Cerebellar nuclear complex (tissue), 1 donor: ENCODE measurements at regions not wholly inside any gene's neighbourhood (a gene's known extent, or its start where the extent isn't known, plus 50 kb on each side); places are given as distances from the start of the nearest gene placed in this dataset.

Source experiments
- DNase-seq, 2 experiments: peaks; one replicate each; lab custom pipeline; 2025; lab: John Stamatoyannopoulos, UW

DNA sequence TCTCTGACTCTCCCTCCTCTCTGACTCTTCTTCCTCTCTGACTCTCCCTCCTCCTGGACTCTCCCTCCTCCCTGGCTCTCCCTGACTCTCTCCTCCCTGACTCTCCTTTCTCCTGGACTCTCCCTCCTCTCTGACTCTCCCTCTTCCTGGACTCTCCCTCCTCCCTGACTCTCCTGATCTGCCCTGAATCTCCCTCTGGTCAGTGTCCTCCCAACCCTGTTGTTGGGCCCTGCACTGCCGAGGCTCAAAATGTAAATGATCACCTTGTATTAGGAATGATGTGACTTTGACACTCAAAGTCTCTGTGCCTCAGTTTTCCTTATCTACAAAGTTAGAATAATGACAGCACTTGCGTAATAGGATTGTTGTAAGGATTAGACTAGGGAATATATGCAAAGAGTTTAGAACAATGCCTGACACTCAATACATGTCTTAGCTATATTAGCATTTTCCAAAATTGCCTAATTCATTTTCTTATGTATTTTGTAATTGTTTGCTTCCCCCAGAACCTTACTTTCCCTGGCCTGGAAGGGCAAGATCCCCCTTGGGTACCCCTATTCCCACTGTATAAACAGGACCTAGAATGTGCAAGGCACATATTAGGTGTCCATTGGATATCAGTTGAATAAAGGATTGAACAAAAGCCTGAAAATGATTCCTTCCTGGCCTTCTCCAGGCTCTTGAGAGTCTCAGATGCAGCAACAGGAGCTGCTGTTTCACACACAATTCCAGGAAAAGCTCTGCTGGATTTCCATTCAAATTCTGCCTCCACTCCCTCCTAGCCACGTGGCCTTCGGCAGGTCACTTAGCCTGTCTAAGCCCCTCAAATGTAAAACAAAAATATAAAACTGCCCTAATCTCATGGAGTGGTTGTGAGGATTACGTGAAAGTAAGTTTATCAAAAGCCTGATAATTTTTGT, 170.1 kb downstream of the INHBB start:
- DNase-seq, result no peak

DNA sequence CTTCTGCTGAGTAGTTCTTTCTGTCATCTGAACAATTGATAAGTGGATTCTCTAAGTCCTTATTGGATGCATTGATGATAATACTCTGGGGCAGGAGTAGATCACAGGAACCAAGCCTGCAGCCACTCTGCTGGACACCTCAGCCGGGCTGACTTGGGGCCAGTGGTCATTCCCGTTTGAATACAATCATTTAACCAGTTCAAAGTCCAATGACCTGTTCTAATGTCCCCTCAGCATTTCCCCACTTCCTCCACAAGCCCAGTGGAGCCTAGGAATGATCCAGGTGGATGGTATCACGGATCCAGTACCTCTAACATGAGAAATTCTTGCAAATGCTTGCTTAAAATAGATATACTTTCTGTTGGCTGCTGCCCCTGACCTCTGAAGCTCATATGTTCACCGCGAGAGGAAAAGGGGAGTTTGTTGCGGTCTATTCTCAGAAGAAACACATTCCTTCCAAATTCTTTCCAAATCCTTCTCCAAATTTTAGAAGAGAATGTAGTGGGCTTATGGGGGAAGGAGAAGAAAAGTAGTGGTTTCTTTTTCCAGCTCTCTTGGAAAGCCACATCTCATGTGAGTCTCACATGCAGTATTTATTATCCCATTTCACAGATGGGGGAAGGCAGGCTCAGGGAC, 170.9 kb downstream of the INHBB start:
- no peak for DNase-seq

DNA sequence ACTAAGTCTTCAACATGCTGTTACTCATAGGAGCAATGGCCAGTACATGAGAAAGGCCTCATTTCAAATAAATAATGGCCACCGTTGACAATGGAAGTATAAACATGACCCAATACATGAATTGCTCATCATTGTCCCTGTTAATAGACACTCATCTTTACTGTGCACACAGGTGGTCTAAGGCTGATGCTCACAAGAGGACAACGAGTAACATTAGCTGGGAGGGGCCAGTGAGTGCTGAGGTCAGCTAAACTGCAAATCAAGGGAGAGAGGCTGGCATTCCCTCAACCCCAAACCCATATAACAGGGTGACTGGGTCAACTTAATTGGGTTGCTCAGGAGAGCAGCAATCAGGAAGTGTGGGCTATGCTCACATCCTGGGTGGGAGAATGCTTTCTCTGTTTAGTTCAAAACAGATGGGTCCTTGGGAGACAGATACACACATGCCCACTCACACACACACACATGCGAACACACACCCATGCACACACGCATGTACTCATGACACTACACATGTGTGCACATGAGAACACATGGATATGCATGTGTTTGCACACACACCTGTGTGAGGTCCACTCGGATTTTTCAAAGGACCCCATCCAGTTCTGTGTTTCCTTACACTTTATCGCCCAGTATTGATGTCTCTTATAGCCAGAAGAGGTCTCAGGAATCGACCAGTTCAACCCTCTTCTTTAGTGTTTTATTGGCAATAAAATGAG, 172.0 kb downstream of the INHBB start:
- DNase-seq, result no peak

DNA sequence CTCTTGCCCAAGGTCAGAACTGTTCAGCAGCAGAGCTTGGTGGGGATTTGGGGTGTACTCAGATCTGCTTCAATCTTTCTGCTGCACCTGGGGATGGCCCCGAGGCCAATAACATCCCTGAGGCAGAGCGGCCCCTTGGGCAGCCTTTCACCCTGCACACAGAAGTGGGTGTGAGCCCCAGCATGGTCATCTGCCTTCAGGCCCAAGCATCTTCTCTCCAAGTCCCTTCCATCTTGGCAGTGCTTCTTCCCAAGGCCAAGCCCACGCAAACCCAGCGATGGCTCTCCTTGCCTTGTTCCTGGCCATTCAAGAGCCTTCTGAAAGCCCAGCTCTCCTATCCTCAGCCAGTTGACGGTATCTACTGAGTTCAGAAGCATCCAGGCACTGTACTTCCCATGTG, 172.9 kb downstream of the INHBB start:
- DNase-seq, result no peak

DNA sequence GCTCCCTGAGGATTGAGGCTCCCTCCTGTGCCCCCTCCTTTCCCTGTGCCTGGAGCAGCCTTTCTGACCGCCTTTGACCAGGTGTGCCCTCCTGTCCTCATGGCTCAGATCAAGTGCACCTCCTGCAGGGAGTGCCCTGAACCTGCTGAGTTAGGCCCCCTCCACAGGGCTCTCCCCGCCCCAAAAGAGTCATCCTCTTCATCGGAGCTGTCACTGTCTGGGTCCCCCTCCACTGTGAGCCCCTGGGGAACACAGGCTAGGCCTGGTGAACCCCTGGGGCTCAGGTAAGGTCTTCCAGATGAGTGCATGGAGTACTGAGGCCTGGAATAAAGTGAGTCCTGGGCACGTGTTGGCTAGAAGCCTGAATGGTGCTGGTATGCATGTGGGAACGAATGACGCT, 173.5 kb downstream of the INHBB start:
- no peak for DNase-seq

DNA sequence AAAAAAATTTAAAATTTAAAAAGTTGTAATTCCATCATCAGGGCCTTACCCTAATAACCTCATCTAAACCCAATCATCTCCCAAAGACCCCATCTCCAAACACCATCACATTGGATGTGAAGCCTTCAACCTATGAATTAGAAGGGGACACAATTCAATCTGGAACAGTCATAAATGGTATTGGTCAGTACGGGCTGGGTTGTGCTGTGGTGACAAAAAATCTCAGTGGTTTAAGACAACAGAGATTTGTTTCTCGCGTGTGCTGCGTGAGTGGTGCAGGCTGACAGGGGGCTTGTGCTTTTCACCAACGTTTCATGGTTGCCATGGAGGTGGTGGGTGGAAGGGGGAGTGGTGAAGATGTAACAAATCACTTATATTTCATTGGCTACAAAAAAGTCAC, 174.5 kb downstream of the INHBB start:
- DNase-seq, result no peak

DNA sequence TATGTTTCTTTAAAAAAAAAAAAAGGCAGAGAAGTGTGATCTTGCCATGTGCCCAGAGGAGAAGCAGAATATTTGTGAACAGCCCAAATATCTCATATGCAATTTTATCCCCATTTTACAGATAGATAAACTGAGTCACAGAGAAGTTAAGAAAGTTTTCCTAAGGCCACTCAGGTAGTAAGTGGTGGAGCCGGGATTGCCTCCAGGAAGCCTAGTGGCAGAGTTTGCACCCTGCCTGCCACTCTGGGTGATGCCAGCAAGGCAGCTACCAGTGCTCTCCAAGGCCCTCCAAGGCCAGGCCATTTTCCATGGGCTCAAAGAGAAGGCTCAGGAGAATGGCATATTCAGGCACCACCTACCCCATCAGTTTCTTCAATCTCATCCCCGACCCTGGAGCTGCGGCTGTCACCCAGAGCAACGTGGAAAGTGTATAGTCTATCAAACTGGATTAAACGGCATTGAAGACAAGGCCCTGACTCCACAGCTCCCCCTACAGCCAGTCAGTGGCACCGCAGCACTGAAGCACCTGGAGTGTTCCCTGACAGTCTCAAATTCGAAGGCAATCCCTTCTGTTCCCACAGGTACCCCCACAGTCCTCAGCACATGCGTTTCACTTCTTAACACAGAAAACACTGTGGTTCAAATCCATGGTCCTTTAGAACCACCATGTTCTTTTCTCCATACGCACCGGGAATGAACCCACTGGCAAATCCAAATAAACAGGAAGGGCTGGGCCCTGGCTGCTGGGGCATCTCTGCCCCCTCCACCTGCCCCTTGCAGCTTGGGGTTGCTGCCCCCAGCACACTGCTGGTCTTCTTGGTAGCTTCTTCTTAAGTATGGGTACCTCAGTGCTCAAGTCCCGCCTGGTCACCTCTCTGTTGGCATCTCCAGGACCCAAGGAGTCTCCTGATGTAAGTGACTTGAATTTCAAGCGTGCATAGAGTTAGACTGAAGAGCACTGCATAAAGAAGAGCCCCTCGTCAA, 175.3 kb downstream of the INHBB start:
- DNase-seq, result no peak

DNA sequence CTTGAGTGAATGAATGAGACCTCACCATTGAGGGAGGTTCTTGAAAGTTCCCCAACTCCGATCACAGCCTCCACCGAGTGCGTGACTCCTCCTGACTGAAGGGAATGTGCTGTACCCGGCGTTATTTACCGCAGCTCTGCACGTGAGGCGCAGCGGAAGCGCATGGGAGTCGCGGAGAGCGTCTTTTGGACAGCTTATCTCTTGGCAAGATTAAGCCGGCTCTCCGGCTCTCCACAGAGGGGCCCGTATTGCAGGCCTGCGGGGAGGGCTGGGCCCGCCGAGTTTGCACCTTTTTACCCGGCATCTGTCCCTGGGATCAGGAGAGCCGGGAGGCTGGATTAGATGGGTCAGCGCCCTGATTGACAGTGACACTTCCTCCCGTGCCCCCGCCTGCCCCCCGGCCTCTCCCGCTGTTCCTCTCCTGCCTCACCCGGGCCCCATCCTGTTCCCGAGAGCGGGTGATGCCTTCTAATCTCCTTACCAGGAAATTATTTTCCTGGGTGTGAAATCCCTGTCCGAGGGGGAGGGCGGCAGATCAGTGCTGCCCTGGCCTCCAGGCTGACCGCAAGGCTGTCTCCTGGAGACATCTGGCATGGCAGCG, 176.3 kb downstream of the INHBB start:
- no peak for DNase-seq

DNA sequence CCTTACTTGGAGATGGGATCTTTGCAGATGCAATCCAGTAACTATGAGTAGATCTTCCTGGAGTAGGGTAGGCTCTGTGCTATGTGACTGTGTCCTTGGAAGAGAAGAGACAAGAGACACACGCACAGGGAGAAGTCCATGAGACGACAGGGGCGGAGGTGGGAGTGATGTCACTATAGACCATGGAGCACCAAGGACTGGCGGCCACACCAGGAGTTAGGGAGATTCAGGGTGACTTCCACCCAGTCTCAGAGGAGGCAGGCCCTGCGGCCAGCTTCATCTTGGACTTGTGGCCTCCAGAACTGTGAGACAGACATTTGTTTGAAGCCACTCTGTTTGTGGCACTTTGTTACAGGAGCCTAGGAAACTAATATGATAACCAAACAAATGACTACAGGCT, 177.8 kb downstream of the INHBB start:
- DNase-seq, result no peak

DNA sequence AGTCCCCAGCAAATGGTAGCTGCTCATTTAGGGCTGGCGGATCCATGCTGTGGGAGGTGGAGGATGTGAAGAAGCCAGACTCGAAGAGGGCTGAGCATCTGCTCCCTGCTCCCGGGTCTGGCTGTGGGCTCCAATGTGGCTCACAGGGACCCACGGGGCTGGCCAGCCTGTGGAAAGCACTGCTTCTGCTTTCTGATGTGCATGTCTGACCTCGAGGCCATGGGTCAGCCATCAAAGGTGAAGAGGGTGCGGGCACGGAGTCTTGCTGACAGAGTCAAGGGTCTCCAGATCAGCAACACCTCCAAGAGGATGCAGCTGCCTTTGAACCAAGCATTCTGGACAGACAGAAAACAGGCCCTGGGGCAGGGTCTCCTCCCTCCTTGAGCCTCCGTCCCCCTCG, 178.2 kb downstream of the INHBB start:
- no peak for DNase-seq

DNA sequence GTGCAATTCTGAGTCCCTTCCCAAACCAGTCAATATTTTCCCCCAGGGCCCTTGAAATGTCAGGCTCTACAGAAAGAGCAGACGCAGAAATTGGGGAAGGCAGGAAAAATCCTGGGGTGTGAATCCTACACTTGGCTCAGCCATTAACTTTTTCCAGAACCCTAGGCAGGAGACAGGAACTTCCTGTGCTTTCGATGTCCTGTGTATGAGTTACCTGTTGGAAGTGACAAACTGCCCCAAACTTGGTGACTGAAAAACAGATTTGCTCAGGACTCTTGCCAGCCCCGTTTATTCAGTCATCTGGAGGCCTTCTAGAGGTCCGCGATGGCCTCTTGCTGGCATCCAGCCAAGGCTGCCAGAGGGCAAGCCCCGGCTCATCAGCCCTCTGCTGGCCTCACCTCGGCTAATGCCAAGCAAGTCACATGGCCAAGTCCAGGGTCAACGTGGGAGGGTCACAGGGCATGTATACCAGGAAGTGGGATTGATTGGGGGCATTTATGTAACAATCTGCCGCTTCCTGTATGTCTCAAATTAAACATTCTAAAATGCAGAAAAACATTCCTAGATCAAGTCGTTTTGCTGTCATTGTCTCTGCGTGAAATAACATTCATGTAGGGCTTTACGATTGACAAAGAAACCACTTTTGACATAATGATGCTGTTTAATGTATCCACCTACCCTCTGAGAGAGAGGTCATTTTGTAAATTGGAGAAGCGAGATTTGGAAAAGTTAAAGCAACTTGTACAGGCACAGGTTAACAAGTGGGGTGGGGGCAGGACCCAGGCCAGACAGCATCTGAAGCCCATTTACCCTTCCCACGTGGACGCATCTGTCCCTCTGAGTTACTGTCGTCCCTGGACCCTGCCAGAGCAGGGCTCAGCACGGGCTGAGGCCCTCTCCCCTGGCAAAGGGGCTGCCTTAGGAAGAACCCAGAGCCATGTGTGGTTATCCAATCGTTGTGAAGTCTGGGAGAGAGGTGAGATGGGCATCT, 179.4 kb downstream of the INHBB start:
- DNase-seq, result no peak

DNA sequence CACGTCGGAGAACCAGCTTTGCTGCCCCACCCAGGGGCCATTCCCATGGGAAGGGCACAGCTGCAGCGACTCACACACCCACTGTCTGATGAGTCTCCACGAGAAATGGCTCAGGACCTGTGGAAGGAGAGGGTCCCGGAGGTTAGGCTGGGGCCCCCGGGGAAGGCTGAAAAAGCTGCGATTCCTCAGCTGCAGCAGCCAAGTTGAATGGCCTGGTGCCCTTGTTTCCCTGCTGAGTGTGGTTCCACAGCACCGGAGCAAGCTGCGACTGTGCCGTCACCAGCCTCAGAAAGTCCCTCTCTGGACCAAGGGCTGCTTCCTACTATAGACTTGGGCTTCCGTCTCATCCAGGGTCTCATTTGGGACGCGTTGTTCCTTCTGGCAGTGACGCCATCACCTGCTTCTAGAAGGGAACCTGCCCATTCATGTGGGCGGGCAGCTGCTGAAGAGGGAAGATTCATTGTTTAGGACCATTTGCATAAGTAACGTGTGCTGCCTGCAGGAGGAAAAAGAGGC, 180.2 kb downstream of the INHBB start:
- DNase-seq, result no peak

DNA sequence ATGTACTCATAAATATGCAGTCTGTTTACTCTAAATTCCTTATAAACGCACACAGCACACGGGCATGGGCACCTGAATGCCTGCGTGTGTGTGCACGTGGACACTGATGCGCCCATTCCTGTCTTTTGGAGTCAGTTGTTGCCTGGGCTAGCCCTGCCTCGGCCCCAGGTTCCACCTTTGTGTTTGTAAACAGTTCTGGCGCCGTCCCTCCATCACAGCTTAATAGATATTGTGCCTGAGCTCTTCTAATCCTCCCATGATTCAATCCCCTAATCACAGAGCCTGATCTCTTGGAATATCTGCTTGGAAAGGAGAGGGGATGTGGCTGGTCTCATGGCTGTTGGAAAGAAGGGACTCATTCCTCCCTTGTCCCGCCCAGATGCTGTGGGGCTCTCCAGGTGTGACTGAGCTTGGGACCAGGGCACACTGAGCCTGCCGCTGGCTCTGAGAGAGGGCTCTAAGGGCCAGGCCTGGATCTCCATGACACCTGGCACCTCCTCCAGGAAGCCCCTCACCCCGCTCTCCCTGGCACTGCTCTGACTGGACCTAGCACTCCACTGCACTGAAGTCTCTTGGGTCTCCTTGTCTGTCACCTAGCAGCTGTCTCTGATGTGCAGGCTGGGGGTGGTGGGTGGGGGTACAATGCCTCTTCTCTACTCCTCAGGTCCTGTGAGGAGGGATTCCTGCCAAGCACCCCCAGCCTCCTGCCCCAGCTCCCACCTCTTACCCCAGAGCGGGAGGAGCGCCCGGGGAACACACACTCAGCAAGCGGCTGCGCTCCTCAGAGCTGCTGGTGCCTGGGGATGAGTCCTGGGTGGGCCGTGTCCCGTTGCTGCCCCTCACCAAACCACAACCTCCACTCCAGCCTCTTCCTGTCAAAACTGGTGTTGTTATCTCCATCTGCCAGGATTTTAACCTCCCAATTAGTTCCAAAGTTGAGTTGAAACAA, 181.3 kb downstream of the INHBB start:
- no peak for DNase-seq

DNA sequence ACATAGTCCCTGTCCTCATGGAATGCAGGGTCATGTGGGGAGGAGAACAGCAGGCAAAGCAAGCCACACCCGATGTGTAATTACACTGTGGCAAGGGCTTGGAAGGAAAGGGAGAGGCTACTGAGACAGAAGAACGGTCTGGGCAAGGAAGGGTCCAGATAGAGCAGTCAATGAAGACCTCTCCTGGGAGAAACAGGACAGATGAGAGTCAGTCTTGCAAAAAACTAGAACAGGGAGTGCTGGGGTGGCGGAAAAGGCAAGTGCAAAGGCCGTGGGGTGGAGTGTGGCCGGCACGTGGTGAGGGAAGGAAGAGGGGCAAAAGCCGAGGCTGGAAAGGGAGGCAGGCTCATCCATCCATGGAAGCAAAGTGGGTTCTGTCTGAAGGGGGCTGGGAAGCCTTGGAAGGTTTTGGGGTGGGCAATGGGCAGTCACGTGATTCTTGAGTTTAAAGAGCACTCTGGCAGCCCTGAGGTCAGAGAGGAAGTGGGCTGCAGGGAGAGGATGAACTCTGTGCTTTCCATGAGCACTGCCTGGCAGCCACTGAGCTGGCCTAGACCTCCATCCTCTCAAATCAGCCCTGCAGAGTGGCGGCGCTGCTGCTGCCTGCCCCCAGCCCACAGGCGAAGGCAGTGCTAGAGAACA, 182.2 kb downstream of the INHBB start:
- no peak for DNase-seq

DNA sequence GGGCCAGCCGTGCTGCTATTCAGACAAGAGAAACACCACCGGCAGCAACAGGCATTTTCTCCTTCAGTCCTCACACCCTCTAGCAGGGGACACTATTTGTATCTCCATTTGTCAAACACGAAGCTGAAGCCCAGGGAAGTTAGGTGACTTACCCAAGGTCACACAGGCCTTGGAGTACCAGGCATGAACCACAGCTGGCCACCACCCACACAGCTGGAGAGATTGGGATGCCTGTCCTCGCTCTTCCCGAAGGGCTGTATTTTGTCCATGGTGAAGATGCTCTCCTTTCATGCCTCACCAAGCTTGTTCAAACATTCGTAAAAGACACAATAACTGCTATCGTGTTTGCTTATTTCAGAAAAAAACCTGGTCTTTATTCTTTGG, 182.7 kb downstream of the INHBB start:
- no peak for DNase-seq

DNA sequence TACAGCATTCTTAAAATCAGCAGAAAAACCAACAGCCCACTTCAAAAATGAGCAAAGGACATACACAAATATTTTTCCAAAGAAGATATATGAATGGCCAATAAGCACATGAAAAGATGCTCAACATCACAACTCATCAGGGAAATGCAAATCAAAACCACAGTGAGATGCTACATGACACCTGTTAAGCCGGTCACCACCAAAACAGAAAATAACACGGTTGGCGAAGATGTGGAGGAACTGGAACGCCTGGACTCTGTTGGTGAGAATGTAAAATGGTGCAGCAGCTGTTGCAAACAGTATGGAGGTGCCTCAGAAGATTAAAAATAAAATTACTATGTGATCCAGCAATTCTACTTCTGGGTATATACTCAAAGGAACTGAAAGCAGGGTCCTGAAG, 184.8 kb downstream of the INHBB start:
- no peak for DNase-seq

DNA sequence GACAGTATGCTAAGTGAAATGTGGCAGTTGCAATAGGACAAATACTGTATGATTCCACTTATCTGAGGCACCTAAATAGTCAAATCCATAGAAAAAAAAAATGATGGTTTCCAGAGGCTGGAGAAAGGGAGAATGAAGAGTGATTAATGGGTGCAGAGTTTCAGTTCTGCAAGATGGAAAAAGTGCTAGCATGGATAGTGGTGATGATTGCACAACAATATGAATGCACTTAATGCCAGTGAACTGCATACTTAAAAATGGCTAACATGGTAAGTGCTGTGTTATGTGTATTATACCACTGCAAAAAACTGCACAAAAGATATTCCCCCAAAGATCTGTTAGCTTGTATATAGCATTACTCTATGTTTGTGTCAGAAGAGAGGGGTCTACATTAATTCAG, 185.4 kb downstream of the INHBB start:
- DNase-seq, result no peak
